ENCODE measurements at regions not wholly inside any gene's neighbourhood (a gene's known extent, or its start where the extent isn't known, plus 50 kb on each side); places are given as distances from the start of the nearest gene placed in this dataset.

- TF ChIP-seq POLR2A (IDR thresholded peaks at IDR 0.05) (no peak), CTCF (IDR thresholded peaks at IDR 0.05) (no peak)
These were observed 231.4 kb downstream of the OPA1 start for GRCh38 chr3:193824365-193824764.

Measured in lower leg skin (tissue), 3 donors.